BLaER1 treated with 17β-estradiol and CSF1 and Interleukin-3, amounts not matched to agents 10 nM and 100 nM (cell line): ENCODE measurements at regions not wholly inside any gene's neighbourhood (a gene's known extent, or its start where the extent isn't known, plus 50 kb on each side); places are given as distances from the start of the nearest gene placed in this dataset.

Experiments
- H3K27ac ChIP-seq, 11 experiments: shearing (Covaris generic); formaldehyde crosslinking; 2 replicates each; pipeline ENCODE4 v1.8.1; 2022
- H3K27me3 ChIP-seq, 11 experiments: shearing (Covaris generic); formaldehyde crosslinking; 2 replicates each; pipeline ENCODE4 v1.8.1; 2022
- H3K36me3 ChIP-seq, 11 experiments: shearing (Covaris generic); formaldehyde crosslinking; 2 replicates each; pipeline ENCODE4 v1.8.1; 2022
- H3K4me1 ChIP-seq, 10 experiments: shearing (Covaris generic); formaldehyde crosslinking; 2 replicates each; pipeline ENCODE4 v1.8.1; 2022
- H3K4me2 ChIP-seq, 11 experiments: shearing (Covaris generic); formaldehyde crosslinking; 2 replicates each; pipeline ENCODE4 v1.8.1; 2022
- H3K4me3 ChIP-seq, 10 experiments: shearing (Covaris generic); formaldehyde crosslinking; 2 replicates each; pipeline ENCODE4 v1.8.1; 2022
- H3K9ac ChIP-seq, 11 experiments: shearing (Covaris generic); formaldehyde crosslinking; 2 replicates each; pipeline ENCODE4 v1.8.1; 2022
- H3K9me3 ChIP-seq, 11 experiments: shearing (Covaris generic); formaldehyde crosslinking; replicated peaks in 1 of 11; 2 replicates each; pipeline ENCODE4 v1.8.1; 2022
- H4K20me1 ChIP-seq, 11 experiments: shearing (Covaris generic); formaldehyde crosslinking; 2 replicates each; pipeline ENCODE4 v1.8.1; 2022
- Cebpa-rat ChIP-seq, 11 experiments: shearing (Covaris generic); IDR thresholded peaks; 2 replicates each; pipeline ENCODE4 v1.8.1; 2022

- no peak overlapping the region for H3K27ac ChIP-seq
- TF ChIP-seq Cebpa-rat (IDR thresholded peaks at IDR 0.05) = peak in 1 of 11 experiments; percentile 35; a peak in 1 of 22 replicates
- H3K36me3 ChIP-seq = no peaks in the 10 kb centered on the region
- H4K20me1 ChIP-seq = no peaks in the 10 kb centered on the region
- no peaks in the 10 kb centered on the region for H3K9me3 ChIP-seq
- H3K4me1 ChIP-seq = peaks cover 0 to 8% (median 0%) of the 10 kb centered on the region in 10 experiments; a peak in 1 of 20 replicates
- no peak overlapping the region for H3K4me3 ChIP-seq
- no peak overlapping the region for H3K9ac ChIP-seq
- no peaks in the 10 kb centered on the region for H3K27me3 ChIP-seq
- H3K4me2 ChIP-seq = peak overlapping the region in 1 of 11 experiments; percentile 32; a peak in 2 of 22 replicates
Observed at GRCh38 chr3:157844800-157845565, 261.2 kb downstream of the SHOX2 start.

- Histone ChIP-seq H3K9me3 (no peaks in the 10 kb centered on the region), H3K4me3 (no peak overlapping the region), H3K27me3 (no peaks in the 10 kb centered on the region), H3K36me3 (no peaks in the 10 kb centered on the region), H3K27ac (no peak overlapping the region), H3K9ac (no peak overlapping the region), H4K20me1 (no peaks in the 10 kb centered on the region), H3K4me2 (0 out of 22 replicates have a peak overlapping the region, but pooled peaks of 1 of the 11 experiments have one; percentile 32), H3K4me1 (peaks cover 0 to 8% (median 0%) of the 10 kb centered on the region in 10 experiments; a peak in 1 of 20 replicates)
- no peak for TF ChIP-seq Cebpa-rat (IDR thresholded peaks at IDR 0.05)
Observed at GRCh38 chr3:157844216-157844615, 262.0 kb downstream of the SHOX2 start.

- peaks cover 0 to 8% (median 0%) of the 10 kb centered on the region in 10 experiments; a peak in 1 of 20 replicates for H3K4me1 ChIP-seq
- no peak for TF ChIP-seq Cebpa-rat (IDR thresholded peaks at IDR 0.05)
Observed at GRCh38 chr3:157841029-157841428, 265.2 kb downstream of the SHOX2 start.

GRCh38 chr3:157840564-157840963 lies 265.7 kb downstream of the SHOX2 start:
- Histone ChIP-seq H3K9me3 (no peaks in the 10 kb centered on the region), H3K36me3 (no peaks in the 10 kb centered on the region), H3K27me3 (no peaks in the 10 kb centered on the region), H4K20me1 (no peaks in the 10 kb centered on the region), H3K9ac (no peak overlapping the region), H3K27ac (no peak overlapping the region), H3K4me1 (peaks cover 0 to 8% (median 0%) of the 10 kb centered on the region in 10 experiments; a peak in 1 of 20 replicates), H3K4me3 (no peak overlapping the region), H3K4me2 (no peak overlapping the region)
- no peak for TF ChIP-seq Cebpa-rat (IDR thresholded peaks at IDR 0.05)

More at GRCh38 chr3:157841029-157841428, 265.2 kb downstream of the SHOX2 start:
- H3K36me3 ChIP-seq = no peaks in the 10 kb centered on the region
- no peak overlapping the region for H3K9ac ChIP-seq
- H4K20me1 ChIP-seq = no peaks in the 10 kb centered on the region
- no peaks in the 10 kb centered on the region for H3K9me3 ChIP-seq
- no peak overlapping the region for H3K27ac ChIP-seq
- H3K27me3 ChIP-seq = no peaks in the 10 kb centered on the region
- H3K4me3 ChIP-seq = no peak overlapping the region
- H3K4me2 ChIP-seq = no peak overlapping the region

- Histone ChIP-seq H3K27me3 (no peaks in the 10 kb centered on the region), H3K9ac (no peak overlapping the region), H3K27ac (no peak overlapping the region), H3K4me1 (no peaks in the 10 kb centered on the region), H3K4me2 (no peak overlapping the region), H3K4me3 (no peak overlapping the region), H3K9me3 (no peaks in the 10 kb centered on the region), H3K36me3 (no peaks in the 10 kb centered on the region), H4K20me1 (no peaks in the 10 kb centered on the region)
- no peak for TF ChIP-seq Cebpa-rat (IDR thresholded peaks at IDR 0.05)
Observed at GRCh38 chr3:157838457-157838856, 267.8 kb downstream of the SHOX2 start.

GRCh38 chr3:157837336-157837735 lies 268.9 kb downstream of the SHOX2 start:
- H3K9me3 ChIP-seq = no peaks in the 10 kb centered on the region

GRCh38 chr3:157836022-157836421 lies 270.2 kb downstream of the SHOX2 start:
- Histone ChIP-seq H3K27ac (no peak overlapping the region), H3K9me3 (no peaks in the 10 kb centered on the region), H3K27me3 (no peaks in the 10 kb centered on the region), H3K36me3 (no peaks in the 10 kb centered on the region), H3K9ac (no peak overlapping the region), H3K4me1 (no peaks in the 10 kb centered on the region), H4K20me1 (no peaks in the 10 kb centered on the region), H3K4me2 (no peak overlapping the region), H3K4me3 (no peak overlapping the region)
- no peak for TF ChIP-seq Cebpa-rat (IDR thresholded peaks at IDR 0.05)

More at GRCh38 chr3:157837336-157837735, 268.9 kb downstream of the SHOX2 start:
- Histone ChIP-seq H3K4me2 (no peak overlapping the region), H3K36me3 (no peaks in the 10 kb centered on the region), H4K20me1 (no peaks in the 10 kb centered on the region), H3K4me1 (no peaks in the 10 kb centered on the region), H3K27me3 (no peaks in the 10 kb centered on the region), H3K9ac (no peak overlapping the region), H3K27ac (no peak overlapping the region), H3K4me3 (no peak overlapping the region)
- TF ChIP-seq Cebpa-rat (IDR thresholded peaks at IDR 0.05) = no peak

- Histone ChIP-seq H3K4me2 (no peak overlapping the region), H3K4me3 (no peak overlapping the region), H3K36me3 (no peaks in the 10 kb centered on the region), H4K20me1 (no peaks in the 10 kb centered on the region), H3K9ac (no peak overlapping the region), H3K9me3 (peaks cover 8 to 17% (median 14%) of the 10 kb centered on the region in 11 experiments), H3K4me1 (no peaks in the 10 kb centered on the region), H3K27ac (no peak overlapping the region), H3K27me3 (no peaks in the 10 kb centered on the region)
- no peak for TF ChIP-seq Cebpa-rat (IDR thresholded peaks at IDR 0.05)
Observed at GRCh38 chr3:157832588-157832987, 273.6 kb downstream of the SHOX2 start.

GRCh38 chr3:157830556-157831236 lies 275.5 kb downstream of the SHOX2 start:
- Histone ChIP-seq H3K27me3 (no peaks in the 10 kb centered on the region), H3K4me2 (no peak overlapping the region), H3K4me1 (no peaks in the 10 kb centered on the region), H3K9ac (no peak overlapping the region), H4K20me1 (no peaks in the 10 kb centered on the region), H3K4me3 (no peak overlapping the region), H3K9me3 (peaks cover 8 to 17% (median 14%) of the 10 kb centered on the region in 11 experiments), H3K27ac (no peak overlapping the region), H3K36me3 (no peaks in the 10 kb centered on the region)
- TF ChIP-seq Cebpa-rat (IDR thresholded peaks at IDR 0.05) = no peak
